ENCODE measurements at regions not wholly inside any gene's neighbourhood (a gene's known extent, or its start where the extent isn't known, plus 50 kb on each side); places are given as distances from the start of the nearest gene placed in this dataset.

DNA sequence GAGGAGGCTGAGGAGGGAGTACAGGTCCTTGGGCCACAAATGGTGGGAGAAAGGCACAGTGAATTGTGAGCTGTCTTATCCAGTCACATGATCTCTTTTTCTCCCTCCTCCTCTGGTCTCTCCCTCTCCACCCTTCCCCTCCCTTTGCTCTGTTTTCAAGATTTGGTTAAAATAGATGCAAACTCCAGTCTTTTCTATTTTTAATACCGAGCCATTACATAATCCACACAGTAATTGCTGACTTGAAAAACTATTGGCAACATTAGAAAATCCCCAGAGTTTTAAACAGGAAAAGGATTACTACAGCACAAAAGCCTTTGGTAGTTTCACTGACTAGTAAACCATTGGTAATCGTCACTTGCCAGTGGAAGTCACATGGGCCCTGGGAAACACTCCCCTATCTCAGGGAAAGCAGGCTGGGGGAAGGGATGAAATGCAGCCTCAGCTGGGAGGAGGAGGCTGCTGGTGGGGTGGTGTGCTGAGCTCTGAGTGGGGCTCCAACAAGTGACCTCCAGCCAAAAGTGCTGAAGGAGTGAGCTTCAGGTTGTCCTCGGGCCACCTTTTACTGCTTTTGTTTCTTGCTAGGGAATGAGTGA is 57.4 kb upstream of the PCBP1 start:
- Mint-ChIP-seq H3K27ac (no peak overlapping the region), H3K4me3 (no peak overlapping the region), H3K9me3 (no peaks in the 10 kb centered on the region), H3K4me1 (peaks cover 27 to 31% of the 10 kb centered on the region in 2 donors), H3K27me3 (ENCODE audit: low read depth in 2 of 2) (no peaks in the 10 kb centered on the region), H3K36me3 (no peaks in the 10 kb centered on the region)
- no peak overlapping the region for H3K4me3 ChIP-seq (ENCODE audit: low read length)
- DNase-seq (no peak), ATAC-seq (no peak)
- H3K27me3 ChIP-seq (ENCODE audit: control insufficient read depth, insufficient read depth, low read length) = no peaks in the 10 kb centered on the region
- H3K4me1 ChIP-seq (ENCODE audit: control insufficient read depth, insufficient read depth, low read length) = peaks cover 17% of the 10 kb centered on the region
- no peaks in the 10 kb centered on the region for H3K9me3 ChIP-seq (ENCODE audit: control insufficient read depth, insufficient read depth, low read length)
- 87% methylated on average over 3 of the region's 3 CpGs for WGBS (ENCODE audit: insufficient coverage)
- TF ChIP-seq, protein P1, sequence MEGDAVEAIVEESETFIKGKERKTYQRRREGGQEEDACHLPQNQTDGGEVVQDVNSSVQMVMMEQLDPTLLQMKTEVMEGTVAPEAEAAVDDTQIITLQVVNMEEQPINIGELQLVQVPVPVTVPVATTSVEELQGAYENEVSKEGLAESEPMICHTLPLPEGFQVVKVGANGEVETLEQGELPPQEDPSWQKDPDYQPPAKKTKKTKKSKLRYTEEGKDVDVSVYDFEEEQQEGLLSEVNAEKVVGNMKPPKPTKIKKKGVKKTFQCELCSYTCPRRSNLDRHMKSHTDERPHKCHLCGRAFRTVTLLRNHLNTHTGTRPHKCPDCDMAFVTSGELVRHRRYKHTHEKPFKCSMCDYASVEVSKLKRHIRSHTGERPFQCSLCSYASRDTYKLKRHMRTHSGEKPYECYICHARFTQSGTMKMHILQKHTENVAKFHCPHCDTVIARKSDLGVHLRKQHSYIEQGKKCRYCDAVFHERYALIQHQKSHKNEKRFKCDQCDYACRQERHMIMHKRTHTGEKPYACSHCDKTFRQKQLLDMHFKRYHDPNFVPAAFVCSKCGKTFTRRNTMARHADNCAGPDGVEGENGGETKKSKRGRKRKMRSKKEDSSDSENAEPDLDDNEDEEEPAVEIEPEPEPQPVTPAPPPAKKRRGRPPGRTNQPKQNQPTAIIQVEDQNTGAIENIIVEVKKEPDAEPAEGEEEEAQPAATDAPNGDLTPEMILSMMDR (IDR thresholded peaks at IDR 0.05) = no peak
- intact Hi-C loops (cut with micrococcal nuclease) = no loop called here
- peaks cover 3% of the 10 kb centered on the region for H3K36me3 ChIP-seq (ENCODE audit: control insufficient read depth, insufficient read depth, low read length)
- H3K27ac ChIP-seq (ENCODE audit: low read length) = peak overlapping the region; percentile 20

DNA sequence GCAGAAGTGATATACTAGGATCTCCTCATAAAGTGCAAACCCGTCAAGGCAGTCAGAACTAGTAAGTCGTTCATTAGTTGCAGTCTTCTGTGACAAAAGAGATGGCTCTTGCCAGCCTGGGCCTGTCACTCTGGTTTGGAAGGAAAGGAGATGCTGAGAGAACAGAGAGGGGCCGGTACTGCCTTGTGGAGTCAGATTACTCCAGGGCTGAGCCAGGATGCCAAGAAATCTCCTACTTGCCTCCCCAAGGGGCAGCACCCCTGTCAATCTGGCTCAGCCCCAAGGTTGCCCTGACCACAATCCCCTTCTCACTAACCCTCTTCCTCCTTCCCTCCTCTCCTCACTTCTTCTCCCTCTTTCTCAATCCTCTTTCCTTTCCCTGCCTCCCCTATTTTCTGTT is 62.9 kb upstream of the ASPRV1 start:
- Histone ChIP-seq H3K27me3 (ENCODE audit: control insufficient read depth, insufficient read depth, low read length) (no peaks in the 10 kb centered on the region), H3K9me3 (ENCODE audit: control insufficient read depth, insufficient read depth, low read length) (no peaks in the 10 kb centered on the region), H3K36me3 (ENCODE audit: control insufficient read depth, insufficient read depth, low read length) (no peaks in the 10 kb centered on the region), H3K27ac (ENCODE audit: low read length) (no peak overlapping the region), H3K4me1 (ENCODE audit: control insufficient read depth, insufficient read depth, low read length) (no peaks in the 10 kb centered on the region), H3K4me3 (ENCODE audit: low read length) (no peak overlapping the region)
- peaks cover 2 to 13% of the 10 kb centered on the region in 2 donors for H3K4me1 Mint-ChIP-seq
- H3K36me3 Mint-ChIP-seq = no peaks in the 10 kb centered on the region
- TF ChIP-seq, protein P1 (IDR thresholded peaks at IDR 0.05) = no peak
- H3K9me3 Mint-ChIP-seq = no peaks in the 10 kb centered on the region
- WGBS (ENCODE audit: insufficient coverage) = 91% methylated on average over 3 of the region's 3 CpGs
- H3K4me3 Mint-ChIP-seq = no peak overlapping the region
- DNase-seq (no peak), ATAC-seq (no peak)
- no peaks in the 10 kb centered on the region for H3K27me3 Mint-ChIP-seq (ENCODE audit: low read depth in 2 of 2)
- intact Hi-C loops (cut with micrococcal nuclease) = no loop called here
- H3K27ac Mint-ChIP-seq = no peak overlapping the region

DNA sequence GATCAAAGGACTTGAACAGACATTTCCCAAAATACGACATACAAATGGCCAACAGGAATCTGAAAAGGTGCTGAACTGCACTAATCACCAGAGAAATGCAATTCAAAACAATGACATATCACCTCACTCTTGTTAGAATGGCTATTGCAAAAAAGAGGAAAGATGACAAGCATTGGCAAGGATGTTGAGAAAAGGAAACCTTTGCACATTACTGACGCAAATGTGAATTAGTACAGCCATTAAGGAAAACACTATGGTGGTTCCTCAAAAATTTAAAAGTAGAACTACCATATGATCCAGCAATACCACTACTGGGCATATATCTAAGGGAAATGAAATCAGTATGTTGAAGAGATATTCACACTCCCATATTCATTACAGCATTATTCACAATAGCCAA is 57.7 kb upstream of the ASPRV1 start:
- H3K27ac ChIP-seq (ENCODE audit: low read length) = no peak overlapping the region
- no peak for DNase-seq
- ATAC-seq = peak in 1 of 3 donors; percentile 64
- intact Hi-C loops (cut with micrococcal nuclease) = no loop called here
- H3K4me1 ChIP-seq (ENCODE audit: control insufficient read depth, insufficient read depth, low read length) = no peaks in the 10 kb centered on the region
- no peaks in the 10 kb centered on the region for H3K9me3 ChIP-seq (ENCODE audit: control insufficient read depth, insufficient read depth, low read length)
- Mint-ChIP-seq H3K9me3 (no peaks in the 10 kb centered on the region), H3K27me3 (ENCODE audit: low read depth in 2 of 2) (no peaks in the 10 kb centered on the region), H3K27ac (peak overlapping the region; percentile 24 to 27), H3K4me1 (peaks cover 20 to 22% of the 10 kb centered on the region in 2 donors), H3K4me3 (no peak overlapping the region), H3K36me3 (peaks cover 14% of the 10 kb centered on the region)
- no peaks in the 10 kb centered on the region for H3K27me3 ChIP-seq (ENCODE audit: control insufficient read depth, insufficient read depth, low read length)
- H3K4me3 ChIP-seq (ENCODE audit: low read length) = no peak overlapping the region
- 50% methylated on average over 1 of the region's 2 CpGs for WGBS (ENCODE audit: insufficient coverage)
- TF ChIP-seq, protein P1 (IDR thresholded peaks at IDR 0.05) = no peak
- no peaks in the 10 kb centered on the region for H3K36me3 ChIP-seq (ENCODE audit: control insufficient read depth, insufficient read depth, low read length)

DNA sequence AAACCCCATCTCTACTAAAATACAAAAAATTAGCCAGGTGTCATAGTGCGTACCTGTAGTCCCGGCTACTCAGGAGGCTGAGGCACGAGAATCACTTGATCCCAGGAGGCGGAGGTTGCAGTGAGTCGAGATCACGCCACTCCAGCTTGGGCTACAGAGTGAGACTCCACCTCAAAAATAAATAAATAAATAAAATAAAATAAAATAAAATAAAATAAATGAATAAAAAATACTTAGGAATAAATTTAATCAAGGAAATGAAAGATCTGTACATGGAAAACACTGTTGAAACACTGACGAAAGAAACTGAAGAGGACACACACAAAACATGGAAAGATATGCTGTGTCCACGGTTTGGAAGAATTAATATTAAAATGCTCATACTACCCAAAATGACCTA is 56.5 kb upstream of the ASPRV1 start:
- DNase-seq (no peak), ATAC-seq (no peak)
- Histone ChIP-seq H3K27me3 (ENCODE audit: control insufficient read depth, insufficient read depth, low read length) (no peaks in the 10 kb centered on the region), H3K36me3 (ENCODE audit: control insufficient read depth, insufficient read depth, low read length) (no peaks in the 10 kb centered on the region), H3K4me3 (ENCODE audit: low read length) (no peak overlapping the region), H3K9me3 (ENCODE audit: control insufficient read depth, insufficient read depth, low read length) (no peaks in the 10 kb centered on the region), H3K4me1 (ENCODE audit: control insufficient read depth, insufficient read depth, low read length) (no peaks in the 10 kb centered on the region), H3K27ac (ENCODE audit: low read length) (no peak overlapping the region)
- Mint-ChIP-seq H3K9me3 (no peaks in the 10 kb centered on the region), H3K4me1 (peaks cover 20 to 22% of the 10 kb centered on the region in 2 donors), H3K27ac (peak overlapping the region in 1 of 2 donors; percentile 24), H3K36me3 (peaks cover 14% of the 10 kb centered on the region), H3K4me3 (no peak overlapping the region), H3K27me3 (ENCODE audit: low read depth in 2 of 2) (no peaks in the 10 kb centered on the region)
- TF ChIP-seq, protein P1 (IDR thresholded peaks at IDR 0.05) = no peak
- intact Hi-C loops (cut with micrococcal nuclease) = no loop called here
- 96% methylated on average over 6 of the region's 8 CpGs for WGBS (ENCODE audit: insufficient coverage)

Data from natural killer cell (primary cell).